ENCODE measurements at regions not wholly inside any gene's neighbourhood (a gene's known extent, or its start where the extent isn't known, plus 50 kb on each side); places are given as distances from the start of the nearest gene placed in this dataset.
"Not testable (repeated sequence)": the region's sequence is repeated elsewhere in the genome, so short reads cannot be mapped to it uniquely, and the experiment has no call there.

DNA sequence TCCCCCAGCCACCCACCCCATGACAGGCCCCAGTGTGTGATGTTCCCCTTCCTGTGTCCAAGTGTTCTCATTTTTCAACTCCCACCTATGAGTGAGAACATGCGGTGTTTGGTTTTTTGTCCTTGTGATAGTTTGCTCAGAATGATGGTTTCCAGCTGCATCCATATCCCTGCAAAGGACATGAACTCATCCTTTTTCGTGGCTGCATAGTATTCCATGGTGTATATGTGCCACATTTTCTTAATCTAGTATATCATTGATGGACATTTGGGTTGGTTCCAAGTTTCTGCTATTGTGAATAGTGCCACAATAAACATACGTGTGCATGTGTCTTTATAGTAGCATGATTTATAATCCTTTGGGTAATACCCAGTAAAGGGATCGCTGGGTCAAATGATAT lies 273.0 kb downstream of the TEX29 start:
- TF ChIP-seq, protein P1, sequence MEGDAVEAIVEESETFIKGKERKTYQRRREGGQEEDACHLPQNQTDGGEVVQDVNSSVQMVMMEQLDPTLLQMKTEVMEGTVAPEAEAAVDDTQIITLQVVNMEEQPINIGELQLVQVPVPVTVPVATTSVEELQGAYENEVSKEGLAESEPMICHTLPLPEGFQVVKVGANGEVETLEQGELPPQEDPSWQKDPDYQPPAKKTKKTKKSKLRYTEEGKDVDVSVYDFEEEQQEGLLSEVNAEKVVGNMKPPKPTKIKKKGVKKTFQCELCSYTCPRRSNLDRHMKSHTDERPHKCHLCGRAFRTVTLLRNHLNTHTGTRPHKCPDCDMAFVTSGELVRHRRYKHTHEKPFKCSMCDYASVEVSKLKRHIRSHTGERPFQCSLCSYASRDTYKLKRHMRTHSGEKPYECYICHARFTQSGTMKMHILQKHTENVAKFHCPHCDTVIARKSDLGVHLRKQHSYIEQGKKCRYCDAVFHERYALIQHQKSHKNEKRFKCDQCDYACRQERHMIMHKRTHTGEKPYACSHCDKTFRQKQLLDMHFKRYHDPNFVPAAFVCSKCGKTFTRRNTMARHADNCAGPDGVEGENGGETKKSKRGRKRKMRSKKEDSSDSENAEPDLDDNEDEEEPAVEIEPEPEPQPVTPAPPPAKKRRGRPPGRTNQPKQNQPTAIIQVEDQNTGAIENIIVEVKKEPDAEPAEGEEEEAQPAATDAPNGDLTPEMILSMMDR (IDR thresholded peaks at IDR 0.05), result not testable (repeated sequence)
- not testable (repeated sequence) for TF ChIP-seq EZH2 (IDR thresholded peaks at IDR 0.05)
